Endothelial cell of umbilical vein (primary cell): ENCODE measurements at regions not wholly inside any gene's neighbourhood (a gene's known extent, or its start where the extent isn't known, plus 50 kb on each side); places are given as distances from the start of the nearest gene placed in this dataset.

Experiments
- BruUV-seq: library from RNA; stranded (reverse); fragments of 400-500 nt; replicated peaks from 2 replicates; lab custom pipeline; 2021; lab: Mats Ljungman, UMichigan
- CTCF ChIA-PET: fragments of 300-600, 350-600 bp; sonication (Branson Sonifier 250); formaldehyde crosslinking; loops from one replicate; lab custom pipeline; 2021; ENCODE audit warnings: antibody characterized with exemption, inconsistent platforms; lab: Charles Lee
- POLR2A ChIA-PET: fragments of 300-600, 350-600 bp; sonication (Branson Sonifier 250); formaldehyde crosslinking; loops from one replicate; lab custom pipeline; 2021; ENCODE audit warnings: antibody characterized with exemption, inconsistent platforms; lab: Charles Lee
- DNase-seq: peaks from one replicate; pipeline ENCODE4 v3.0.0-alpha.2; 2011; ENCODE audit warnings: low read depth, low spot score
- FAIRE-seq: peaks from 2 replicates; lab custom pipeline; 2011; peaks lifted over from hg19 to GRCh38; lab: Jason Lieb, UNC
- H2AFZ ChIP-seq: 2 replicates; pipeline ENCODE4 v1.6.0; 2012; ENCODE audit warnings: low read depth, low read length, control low read depth, inconsistent platforms
- H3K27ac ChIP-seq: 2 replicates; pipeline ENCODE4 v1.5.1; 2011; ENCODE audit warnings: low read depth, mild to moderate bottlenecking, control low read depth, low read length, moderate library complexity; ENCODE audit not compliant: insufficient read depth
- H3K27me3 ChIP-seq, 2 experiments: 2 replicates each; pipeline versions ENCODE4 v1.6.0 to v1.6.1; 2011; ENCODE audit warnings: low read length in 2 of 2, mixed read lengths in 1 of 2; ENCODE audit not compliant: control insufficient read depth in 2 of 2, insufficient read depth in 2 of 2
- H3K36me3 ChIP-seq, 2 experiments: 2 replicates in 1 of 2; 3 replicates in 1 of 2; pipeline ENCODE4 v1.5.1; 2011; ENCODE audit warnings: low read length in 2 of 2, mild to moderate bottlenecking in 1 of 2, moderate library complexity in 1 of 2; ENCODE audit not compliant: control insufficient read depth in 2 of 2, insufficient read depth in 2 of 2; ENCODE audit errors: extremely low read depth in 1 of 2
- H3K4me1 ChIP-seq: 3 replicates; pipeline ENCODE4 v1.5.1; 2011; ENCODE audit warnings: mild to moderate bottlenecking, low read length; ENCODE audit not compliant: control insufficient read depth, insufficient read depth; ENCODE audit errors: extremely low read depth
- H3K4me2 ChIP-seq: 2 replicates; pipeline ENCODE4 v1.6.1; 2011; ENCODE audit warnings: low read length, control low read depth, mixed read lengths; ENCODE audit not compliant: insufficient read depth
- H3K4me3 ChIP-seq, 3 experiments: fragments of 200-600 bp in 1 of 3; sonication (generic), shearing (Covaris generic) in 1 of 3; replicated peaks in 1 of 3; 2 replicates each; pipeline ENCODE4 v1.5.1; 2011 to 2016; ENCODE audit warnings: control low read depth in 3 of 3, low read length in 3 of 3, mild to moderate bottlenecking in 2 of 3, inconsistent platforms in 1 of 3, low read depth in 1 of 3, moderate library complexity in 1 of 3; ENCODE audit not compliant: insufficient read depth in 1 of 3
- H3K79me2 ChIP-seq: 2 replicates; pipeline ENCODE4 v1.6.0; 2012; ENCODE audit warnings: low read length, inconsistent platforms; ENCODE audit not compliant: control insufficient read depth, insufficient read depth
- H3K9ac ChIP-seq: replicated peaks from 2 replicates; pipeline ENCODE3; 2011; ENCODE audit warnings: low read length, control low read depth; ENCODE audit not compliant: insufficient read depth; ENCODE audit errors: extremely low read depth
- H3K9me1 ChIP-seq: replicated peaks from 3 replicates; pipeline ENCODE4 v1.6.0; 2011; ENCODE audit warnings: mild to moderate bottlenecking, low read length; ENCODE audit not compliant: control insufficient read depth, insufficient read depth; ENCODE audit errors: extremely low read depth
- H3K9me3 ChIP-seq: replicated peaks from 2 replicates; pipeline ENCODE4 v1.5.1; 2012; ENCODE audit warnings: low read length, inconsistent platforms; ENCODE audit not compliant: control insufficient read depth, insufficient read depth
- H4K20me1 ChIP-seq: replicated peaks from 2 replicates; pipeline ENCODE3; 2011; ENCODE audit warnings: mild to moderate bottlenecking, low read length; ENCODE audit not compliant: control insufficient read depth, insufficient read depth; ENCODE audit errors: extremely low read depth
- CTCF ChIP-seq, 2 donors: IDR thresholded peaks; 1 replicate in 1 of 2; 2 replicates in 1 of 2; pipeline ENCODE4 v1.5.1; 2011; ENCODE audit warnings: low read length in 2 of 2, mild to moderate bottlenecking in 2 of 2, moderate library complexity in 2 of 2, control low read depth in 1 of 2, inconsistent platforms in 1 of 2, low read depth in 1 of 2; ENCODE audit not compliant: insufficient read depth in 1 of 2; ENCODE audit errors: extremely low read depth in 1 of 2
- EZH2 ChIP-seq: IDR thresholded peaks from 2 replicates; pipeline ENCODE4 v1.6.1; 2012; ENCODE audit warnings: borderline replicate concordance, low read depth, mild to moderate bottlenecking, moderate library complexity, low read length, inconsistent platforms; ENCODE audit not compliant: severe bottlenecking
- FOS ChIP-seq: IDR thresholded peaks from 2 replicates; pipeline ENCODE4 v1.6.1; 2011; ENCODE audit warnings: mild to moderate bottlenecking, low read length, moderate library complexity, borderline replicate concordance; ENCODE audit not compliant: insufficient read depth
- GATA2 ChIP-seq: IDR thresholded peaks from 2 replicates; pipeline ENCODE4 v1.7.0; 2011; ENCODE audit warnings: low read depth, mild to moderate bottlenecking, moderate library complexity, mixed read lengths, low read length; ENCODE audit not compliant: insufficient read length, insufficient read depth
- JUN ChIP-seq: IDR thresholded peaks from 2 replicates; pipeline ENCODE4 v1.6.1; 2011; ENCODE audit warnings: borderline replicate concordance, low read depth; ENCODE audit not compliant: insufficient read length, insufficient read depth
- MAX ChIP-seq: IDR thresholded peaks from 2 replicates; pipeline ENCODE4 v1.6.1; 2011; ENCODE audit not compliant: insufficient read depth, insufficient read length
- MYC ChIP-seq: IDR thresholded peaks from one replicate; pipeline ENCODE4 v1.6.1; 2011; ENCODE audit warnings: mild to moderate bottlenecking, low read depth, low read length
- POLR2AphosphoS5 ChIP-seq: IDR thresholded peaks from 2 replicates; pipeline ENCODE4 v1.6.1; 2012; ENCODE audit warnings: low read depth, mild to moderate bottlenecking, control low read depth, low read length, moderate library complexity; ENCODE audit not compliant: insufficient read depth
- dilution Hi-C: fragments of 300-500 bp; cut with MboI; formaldehyde crosslinking; loops from one replicate; pipeline ENCODE4 v1.15.0; 2019; ENCODE audit warnings: low sequenced_read_pairs; ENCODE audit not compliant: extremely low pct_ligation_motif_present
- intact Hi-C: fragments of 100-400 bp; cut with micrococcal nuclease; formaldehyde crosslinking; loops from one replicate; pipeline ENCODE4 v1.10.0; 2022

- Histone ChIP-seq H3K9me3 (no peaks in the 10 kb centered on the region), H3K4me2 (no peak overlapping the region), H3K9ac (no peak overlapping the region), H3K4me1 (no peaks in the 10 kb centered on the region), H4K20me1 (no peaks in the 10 kb centered on the region), H3K79me2 (no peaks in the 10 kb centered on the region), H3K27ac (no peak overlapping the region), H3K27me3 (no peaks in the 10 kb centered on the region), H3K36me3 (no peaks in the 10 kb centered on the region), H2AFZ (no peak overlapping the region), H3K4me3 (no peak overlapping the region), H3K9me1 (no peaks in the 10 kb centered on the region)
- ChIA-PET CTCF (no interaction called here), POLR2A (no interaction called here)
- intact Hi-C loops: no loop called here
- dilution Hi-C loops: no loop called here
- BruUV-seq: no TSS peak
- TF ChIP-seq MYC (no peak), GATA2 (no peak), POLR2AphosphoS5 (no peak), JUN (no peak), MAX (no peak), EZH2 (no peak), FOS (no peak), CTCF (IDR thresholded peaks at IDR 0.05; ENCODE audit: extremely low read depth in 1 of 2, insufficient read depth in 1 of 2, low read depth in 1 of 2, low read length in 2 of 2) (no peak)
- FAIRE-seq (no peak), DNase-seq (no peak)
Observed at GRCh38 chr2:15827001-15827400, 113.3 kb upstream of the MYCN start.
